CD4-positive, CD25-positive, alpha-beta regulatory T cell (primary cell): ENCODE measurements at regions not wholly inside any gene's neighbourhood (a gene's known extent, or its start where the extent isn't known, plus 50 kb on each side); places are given as distances from the start of the nearest gene placed in this dataset.

Experiments used
- ATAC-seq, 2 donors: fragments of 150-1000 bp; cut with Tn5 transposase; one replicate each; pipeline ENCODE4 v1.10.0; 2021; ENCODE audit warnings: low read depth in 2 of 2, moderate number of reproducible peaks in 2 of 2, moderate library complexity in 1 of 2
- DNase-seq, 3 donors: peaks; one replicate each; pipeline versions ENCODE4 v3.0.0 to v3.0.0-alpha.2; 2012 to 2022; ENCODE audit warnings: mixed read lengths in 1 of 3
- H3K27ac ChIP-seq: one replicate; pipeline ENCODE4 v1.7.0; 2013; ENCODE audit warnings: mild to moderate bottlenecking, low read length; ENCODE audit not compliant: insufficient read depth, poor library complexity, severe bottlenecking
- H3K27me3 ChIP-seq: one replicate; pipeline ENCODE4 v1.7.0; 2013; ENCODE audit warnings: low read length; ENCODE audit not compliant: control insufficient read depth, insufficient read depth
- H3K36me3 ChIP-seq: one replicate; pipeline ENCODE4 v1.7.0; 2013; ENCODE audit warnings: mild to moderate bottlenecking, low read length, moderate library complexity; ENCODE audit not compliant: control insufficient read depth, insufficient read depth
- H3K4me1 ChIP-seq: 2 replicates; pipeline ENCODE4 v1.7.0; 2013; ENCODE audit warnings: mild to moderate bottlenecking, low read length; ENCODE audit not compliant: insufficient read depth, control insufficient read depth, poor library complexity, severe bottlenecking
- H3K4me3 ChIP-seq: one replicate; pipeline ENCODE4 v1.7.0; 2013; ENCODE audit warnings: low read depth, mild to moderate bottlenecking, low read length, moderate library complexity
- H3K9me3 ChIP-seq, 2 experiments: 1 replicate in 1 of 2; 2 replicates in 1 of 2; pipeline ENCODE4 v1.7.0; 2013; ENCODE audit warnings: low read length in 2 of 2, mild to moderate bottlenecking in 1 of 2, moderate library complexity in 1 of 2; ENCODE audit not compliant: control insufficient read depth in 2 of 2
- H3K27ac Mint-ChIP-seq, 3 donors: one replicate each; pipeline ENCODE4 v1.8.0; 2020 to 2022; ENCODE audit warnings: mild to moderate bottlenecking in 3 of 3, mixed read lengths in 3 of 3, moderate library complexity in 2 of 3
- H3K27me3 Mint-ChIP-seq: one replicate; pipeline ENCODE4 v1.8.0; 2022; ENCODE audit warnings: mild to moderate bottlenecking, mixed read lengths
- H3K36me3 Mint-ChIP-seq: one replicate; pipeline ENCODE4 v1.8.0; 2020; ENCODE audit warnings: mixed read lengths
- H3K4me1 Mint-ChIP-seq, 4 donors: one replicate each; pipeline ENCODE4 v1.8.0; 2020 to 2022; ENCODE audit warnings: mixed read lengths in 4 of 4, mild to moderate bottlenecking in 1 of 4
- H3K4me3 Mint-ChIP-seq, 4 donors: one replicate each; pipeline ENCODE4 v1.8.0; 2020 to 2022; ENCODE audit warnings: mild to moderate bottlenecking in 4 of 4, mixed read lengths in 4 of 4, moderate library complexity in 3 of 4
- H3K9me3 Mint-ChIP-seq, 7 donors: one replicate each; pipeline ENCODE4 v1.8.0; 2020 to 2022; ENCODE audit warnings: mixed read lengths in 7 of 7, mild to moderate bottlenecking in 3 of 7, moderate library complexity in 2 of 7

GRCh38 chr5:133881576-133882388 lies 86.6 kb downstream of the C5orf15 start:
- no peak overlapping the region for H3K4me3 ChIP-seq
- no peak overlapping the region for H3K27ac Mint-ChIP-seq
- H3K9me3 Mint-ChIP-seq, result peaks cover 0 to 3% (median 0%) of the 10 kb centered on the region in 7 donors
- no peaks in the 10 kb centered on the region for H3K9me3 ChIP-seq
- no peak overlapping the region for H3K27ac ChIP-seq
- H3K36me3 ChIP-seq, result no peaks in the 10 kb centered on the region
- no peaks in the 10 kb centered on the region for H3K4me1 ChIP-seq
- peaks cover 4% of the 10 kb centered on the region for H3K27me3 Mint-ChIP-seq
- no peak for ATAC-seq
- H3K4me1 Mint-ChIP-seq, result no peaks in the 10 kb centered on the region
- no peaks in the 10 kb centered on the region for H3K36me3 Mint-ChIP-seq
- no peaks in the 10 kb centered on the region for H3K27me3 ChIP-seq
- H3K4me3 Mint-ChIP-seq, result no peak overlapping the region
- DNase-seq, result no peak

- Histone ChIP-seq H3K27ac (no peak overlapping the region), H3K4me3 (no peak overlapping the region), H3K27me3 (no peaks in the 10 kb centered on the region), H3K4me1 (no peaks in the 10 kb centered on the region), H3K36me3 (no peaks in the 10 kb centered on the region), H3K9me3 (peaks cover 0 to 3% of the 10 kb centered on the region in 2 experiments)
- Mint-ChIP-seq H3K27ac (no peak overlapping the region), H3K27me3 (peaks cover 11% of the 10 kb centered on the region), H3K4me1 (no peaks in the 10 kb centered on the region), H3K4me3 (no peak overlapping the region), H3K36me3 (no peaks in the 10 kb centered on the region), H3K9me3 (peaks cover 0 to 11% (median 3%) of the 10 kb centered on the region in 7 donors)
- no peak for ATAC-seq
- DNase-seq, result no peak
These were observed 90.2 kb downstream of the C5orf15 start for GRCh38 chr5:133878236-133878555.

GRCh38 chr5:133877351-133878235 lies 90.8 kb downstream of the C5orf15 start:
- no peaks in the 10 kb centered on the region for H3K4me1 ChIP-seq
- Mint-ChIP-seq H3K4me3 (no peak overlapping the region), H3K4me1 (no peaks in the 10 kb centered on the region), H3K9me3 (peaks cover 0 to 11% (median 3%) of the 10 kb centered on the region in 7 donors), H3K27ac (no peak overlapping the region), H3K36me3 (no peaks in the 10 kb centered on the region), H3K27me3 (peaks cover 15% of the 10 kb centered on the region)
- H3K27ac ChIP-seq, result no peak overlapping the region
- H3K9me3 ChIP-seq, result peaks cover 0 to 3% of the 10 kb centered on the region in 2 experiments
- no peak overlapping the region for H3K4me3 ChIP-seq
- no peaks in the 10 kb centered on the region for H3K27me3 ChIP-seq
- DNase-seq, result no peak
- no peaks in the 10 kb centered on the region for H3K36me3 ChIP-seq
- ATAC-seq, result no peak

- peaks cover 0 to 3% of the 10 kb centered on the region in 2 experiments for H3K9me3 ChIP-seq
- no peak overlapping the region for H3K4me3 ChIP-seq
- ATAC-seq (no peak), DNase-seq (no peak)
- H3K4me1 ChIP-seq, result no peaks in the 10 kb centered on the region
- H3K27ac ChIP-seq, result no peak overlapping the region
- H3K27ac Mint-ChIP-seq, result no peak overlapping the region
- H3K27me3 Mint-ChIP-seq, result peaks cover 23% of the 10 kb centered on the region
- no peaks in the 10 kb centered on the region for H3K36me3 Mint-ChIP-seq
- H3K36me3 ChIP-seq, result no peaks in the 10 kb centered on the region
- H3K27me3 ChIP-seq, result no peaks in the 10 kb centered on the region
- no peaks in the 10 kb centered on the region for H3K4me1 Mint-ChIP-seq
- H3K4me3 Mint-ChIP-seq, result no peak overlapping the region
- H3K9me3 Mint-ChIP-seq, result peaks cover 0 to 11% (median 3%) of the 10 kb centered on the region in 7 donors
These were observed 92.2 kb downstream of the C5orf15 start for GRCh38 chr5:133876266-133876665.

- H3K4me3 Mint-ChIP-seq, result peak overlapping the region in 1 of 4 donors; percentile 11
- H3K27me3 Mint-ChIP-seq, result peaks cover 33% of the 10 kb centered on the region
- no peaks in the 10 kb centered on the region for H3K36me3 Mint-ChIP-seq
- H3K4me1 Mint-ChIP-seq, result no peaks in the 10 kb centered on the region
- no peak for ATAC-seq
- Histone ChIP-seq H3K27me3 (no peaks in the 10 kb centered on the region), H3K4me1 (no peaks in the 10 kb centered on the region), H3K36me3 (no peaks in the 10 kb centered on the region), H3K4me3 (no peak overlapping the region), H3K9me3 (peaks cover 0 to 3% of the 10 kb centered on the region in 2 experiments), H3K27ac (no peak overlapping the region)
- DNase-seq, result no peak
- H3K27ac Mint-ChIP-seq, result no peak overlapping the region
- peaks cover 0 to 11% (median 3%) of the 10 kb centered on the region in 7 donors for H3K9me3 Mint-ChIP-seq
These were observed 93.2 kb downstream of the C5orf15 start for GRCh38 chr5:133875179-133875578.

GRCh38 chr5:133873449-133873848 lies 95.0 kb downstream of the C5orf15 start:
- Histone ChIP-seq H3K27me3 (no peaks in the 10 kb centered on the region), H3K27ac (no peak overlapping the region), H3K4me1 (no peaks in the 10 kb centered on the region), H3K9me3 (peaks cover 0 to 3% of the 10 kb centered on the region in 2 experiments), H3K36me3 (no peaks in the 10 kb centered on the region), H3K4me3 (no peak overlapping the region)
- DNase-seq, result no peak
- H3K27ac Mint-ChIP-seq, result no peak overlapping the region
- peaks cover 46% of the 10 kb centered on the region for H3K27me3 Mint-ChIP-seq
- peaks cover 0 to 11% (median 3%) of the 10 kb centered on the region in 7 donors for H3K9me3 Mint-ChIP-seq
- peaks cover 0 to 6% (median 2%) of the 10 kb centered on the region in 4 donors for H3K4me1 Mint-ChIP-seq
- no peaks in the 10 kb centered on the region for H3K36me3 Mint-ChIP-seq
- no peak for ATAC-seq
- no peak overlapping the region for H3K4me3 Mint-ChIP-seq

- no peak overlapping the region for H3K4me3 ChIP-seq
- no peaks in the 10 kb centered on the region for H3K27me3 ChIP-seq
- H3K9me3 ChIP-seq, result peaks cover 0 to 2% of the 10 kb centered on the region in 2 experiments
- H3K27ac Mint-ChIP-seq, result no peak overlapping the region
- ATAC-seq (no peak), DNase-seq (no peak)
- H3K4me1 ChIP-seq, result no peaks in the 10 kb centered on the region
- no peak overlapping the region for H3K4me3 Mint-ChIP-seq
- H3K27me3 Mint-ChIP-seq, result peaks cover 64% of the 10 kb centered on the region
- H3K4me1 Mint-ChIP-seq, result peaks cover 0 to 6% (median 2%) of the 10 kb centered on the region in 4 donors
- no peaks in the 10 kb centered on the region for H3K36me3 ChIP-seq
- H3K36me3 Mint-ChIP-seq, result no peaks in the 10 kb centered on the region
- H3K27ac ChIP-seq, result no peak overlapping the region
- peaks cover 0 to 9% (median 1%) of the 10 kb centered on the region in 7 donors for H3K9me3 Mint-ChIP-seq
These were observed 97.8 kb downstream of the C5orf15 start for GRCh38 chr5:133870661-133871060.
